Small intestine (tissue), 7 donors: ENCODE measurements at regions not wholly inside any gene's neighbourhood (a gene's known extent, or its start where the extent isn't known, plus 50 kb on each side); places are given as distances from the start of the nearest gene placed in this dataset.
"Not testable (repeated sequence)": the region's sequence is repeated elsewhere in the genome, so short reads cannot be mapped to it uniquely, and the experiment has no call there.

Source experiments
- DNase-seq, 2 donors: peaks; one replicate each; pipeline versions ENCODE4 v3.0.0 to v3.0.0-alpha.2; 2013
- FAIRE-seq: peaks from 2 replicates; lab custom pipeline; 2012; peaks lifted over from hg19 to GRCh38; lab: Jason Lieb, UNC
- H3K27ac ChIP-seq, 3 donors: one replicate each; pipeline ENCODE4 v1.5.1; 2013; ENCODE audit warnings: low read length in 2 of 3, mild to moderate bottlenecking in 2 of 3, control low read depth in 1 of 3, inconsistent platforms in 1 of 3, low read depth in 1 of 3, moderate library complexity in 1 of 3
- H3K27me3 ChIP-seq, 3 donors: one replicate each; pipeline ENCODE4 v1.6.1; 2013; ENCODE audit warnings: low read length in 3 of 3, inconsistent platforms in 1 of 3; ENCODE audit not compliant: control insufficient read depth in 3 of 3, insufficient read depth in 3 of 3
- H3K36me3 ChIP-seq, 3 donors: one replicate each; pipeline ENCODE4 v1.6.1; 2013; ENCODE audit warnings: low read length in 3 of 3, inconsistent platforms in 1 of 3, low read depth in 1 of 3, mild to moderate bottlenecking in 1 of 3, moderate library complexity in 1 of 3; ENCODE audit not compliant: control insufficient read depth in 3 of 3, insufficient read depth in 2 of 3
- H3K4me1 ChIP-seq, 3 donors: one replicate each; pipeline ENCODE4 v1.6.1; 2013; ENCODE audit warnings: low read length in 2 of 3, inconsistent platforms in 1 of 3, low read depth in 1 of 3, mild to moderate bottlenecking in 1 of 3, moderate library complexity in 1 of 3; ENCODE audit not compliant: control insufficient read depth in 3 of 3, insufficient read depth in 2 of 3
- H3K4me3 ChIP-seq, 3 donors: one replicate each; pipeline ENCODE4 v1.5.1; 2013; ENCODE audit warnings: low read length in 3 of 3, control low read depth in 1 of 3, inconsistent platforms in 1 of 3, low read depth in 1 of 3, mild to moderate bottlenecking in 1 of 3, moderate library complexity in 1 of 3
- H3K9me3 ChIP-seq, 2 donors: one replicate each; pipeline ENCODE4 v1.6.1; 2013; ENCODE audit warnings: low read depth in 1 of 2, low read length in 1 of 2; ENCODE audit not compliant: control insufficient read depth in 2 of 2, insufficient read depth in 1 of 2
- WGBS, 3 donors: extraction: QIAGEN DNeasy Blood & Tissue Kit; methylation state at CpG; one replicate each; pipeline ENCODE4 v1.1.7; 2013; 5-methylcytosine and 5-hydroxymethylcytosine counted together
- donor health status: healthy with polysubstance abuse.
- donor health status: control.
- donor health status: control.
- donor health status: Bipolar disorder and iron deficiency.
- donor health status: healthy.

DNA sequence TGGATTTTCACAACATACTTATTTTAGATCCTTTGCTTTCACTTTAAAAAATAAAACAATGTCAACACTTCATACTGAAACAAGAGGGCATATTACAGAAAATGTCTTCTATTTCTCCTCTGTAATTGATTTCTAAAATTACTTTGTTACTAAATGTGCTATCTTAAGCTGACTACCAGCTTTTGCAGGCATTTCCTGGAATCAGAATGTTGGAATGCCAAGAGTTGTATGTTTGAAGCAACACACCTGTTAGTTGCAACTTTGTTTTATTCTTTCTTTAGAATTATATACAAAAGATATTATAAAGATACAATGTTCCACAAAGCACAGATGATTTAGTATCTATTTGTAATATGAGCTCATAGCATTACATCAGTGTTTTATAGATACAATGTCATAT is 62.5 kb upstream of the TMEM170B start:
- Histone ChIP-seq H3K27me3 (peaks cover 0 to 4% (median 0%) of the 10 kb centered on the region in 3 donors), H3K4me3 (no peak overlapping the region), H3K36me3 (no peaks in the 10 kb centered on the region), H3K9me3 (no peaks in the 10 kb centered on the region), H3K4me1 (no peaks in the 10 kb centered on the region), H3K27ac (no peak overlapping the region)
- DNase-seq (no peak), FAIRE-seq (no peak)

DNA sequence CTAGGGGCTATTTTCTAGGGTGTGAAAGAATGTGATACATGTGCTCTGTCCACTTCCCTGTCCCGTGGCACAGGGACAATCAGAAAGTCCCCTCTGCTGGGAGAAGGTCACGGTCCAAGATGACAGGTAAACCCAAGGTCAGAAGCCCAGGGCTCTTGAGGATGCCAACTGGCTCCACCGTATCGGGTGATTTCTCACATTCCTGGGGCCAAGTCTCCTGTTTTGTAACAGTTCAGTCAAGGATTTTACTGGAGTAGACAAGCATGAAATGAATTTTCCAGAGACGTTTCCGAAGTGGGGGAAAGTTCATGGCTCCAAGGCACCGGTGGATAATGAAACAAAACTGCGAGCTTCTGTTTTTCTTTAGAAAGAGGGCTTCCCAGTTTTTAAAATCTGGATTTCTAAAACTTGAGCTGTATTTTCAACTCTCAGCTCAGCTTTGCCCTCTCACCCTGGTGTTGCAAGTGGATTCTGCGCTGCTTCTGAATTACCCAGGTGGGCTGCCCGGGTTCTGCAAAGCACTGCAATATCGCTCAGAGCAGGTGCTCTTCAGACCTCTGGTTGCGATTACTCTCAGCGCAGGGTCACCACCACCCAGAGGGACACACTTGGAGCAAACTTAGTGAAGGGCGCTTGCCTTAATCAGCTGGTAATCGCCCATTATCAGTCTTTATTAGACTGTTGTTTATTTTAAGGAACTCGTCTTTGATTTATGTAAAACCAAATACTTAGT is 64.4 kb upstream of the TMEM170B start:
- DNase-seq: peak in 1 of 2 donors; percentile 26
- no peak for FAIRE-seq
- Histone ChIP-seq H3K4me1 (no peaks in the 10 kb centered on the region), H3K27me3 (peaks cover 0 to 4% (median 0%) of the 10 kb centered on the region in 3 donors), H3K9me3 (no peaks in the 10 kb centered on the region), H3K36me3 (no peaks in the 10 kb centered on the region), H3K4me3 (peak overlapping the region in 1 of 3 donors; percentile 5), H3K27ac (no peak overlapping the region)
- 30 to 70% (median 55%) methylated on average over 16 of the region's 16 CpGs for WGBS, 3 donors

DNA sequence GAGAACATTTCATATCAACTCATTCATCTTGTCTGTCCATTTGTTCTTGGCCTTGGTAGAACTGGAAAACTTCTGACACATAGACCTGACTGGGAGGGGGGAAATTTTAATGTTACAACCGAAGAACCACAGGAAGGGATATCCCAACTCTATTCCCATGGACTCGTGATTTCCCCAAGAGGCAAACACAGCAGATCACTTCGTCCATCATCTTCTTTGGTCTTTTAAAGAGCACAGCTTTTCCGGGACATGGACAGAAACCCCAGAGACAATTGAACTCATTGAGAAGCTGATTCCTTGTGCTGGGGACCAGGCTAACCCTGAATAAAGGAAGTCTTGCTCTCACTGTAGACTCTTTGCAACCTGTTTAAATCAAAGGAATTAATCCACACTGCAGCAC is 66.3 kb upstream of the TMEM170B start:
- H3K4me3 ChIP-seq: no peak overlapping the region
- H3K9me3 ChIP-seq: no peaks in the 10 kb centered on the region
- peaks cover 0 to 4% (median 0%) of the 10 kb centered on the region in 3 donors for H3K27me3 ChIP-seq
- no peak overlapping the region for H3K27ac ChIP-seq
- FAIRE-seq (no peak), DNase-seq (no peak)
- 90 to 93% (median 90%) methylated on average over 4 of the region's 4 CpGs for WGBS, 3 donors
- H3K36me3 ChIP-seq: no peaks in the 10 kb centered on the region
- no peaks in the 10 kb centered on the region for H3K4me1 ChIP-seq

DNA sequence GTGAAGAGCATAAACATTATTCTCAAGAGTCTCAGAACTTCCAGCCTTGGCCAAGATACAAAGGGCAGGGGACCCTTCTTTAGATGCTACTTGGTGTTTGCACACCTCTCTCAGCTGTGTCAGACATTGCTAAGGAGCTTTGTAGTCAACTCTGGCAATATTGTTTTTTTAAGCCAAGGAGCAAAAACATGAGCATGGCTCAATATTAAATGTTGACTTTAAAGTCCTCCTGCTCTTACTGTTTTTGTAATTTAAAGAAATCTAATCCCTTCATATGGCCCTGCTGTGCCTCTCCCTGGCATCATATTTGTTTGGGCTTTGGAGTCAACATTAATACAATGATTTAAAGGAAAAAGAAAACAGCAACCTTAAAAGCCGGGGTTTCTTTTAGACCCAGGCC is 67.9 kb upstream of the TMEM170B start:
- WGBS, 3 donors: 92 to 97% (median 93%) methylated on average over 1 of the region's 1 CpG
- Histone ChIP-seq H3K36me3 (no peaks in the 10 kb centered on the region), H3K4me1 (no peaks in the 10 kb centered on the region), H3K27ac (no peak overlapping the region), H3K4me3 (no peak overlapping the region), H3K27me3 (peaks cover 0 to 4% (median 0%) of the 10 kb centered on the region in 3 donors), H3K9me3 (no peaks in the 10 kb centered on the region)
- DNase-seq (no peak), FAIRE-seq (no peak)

DNA sequence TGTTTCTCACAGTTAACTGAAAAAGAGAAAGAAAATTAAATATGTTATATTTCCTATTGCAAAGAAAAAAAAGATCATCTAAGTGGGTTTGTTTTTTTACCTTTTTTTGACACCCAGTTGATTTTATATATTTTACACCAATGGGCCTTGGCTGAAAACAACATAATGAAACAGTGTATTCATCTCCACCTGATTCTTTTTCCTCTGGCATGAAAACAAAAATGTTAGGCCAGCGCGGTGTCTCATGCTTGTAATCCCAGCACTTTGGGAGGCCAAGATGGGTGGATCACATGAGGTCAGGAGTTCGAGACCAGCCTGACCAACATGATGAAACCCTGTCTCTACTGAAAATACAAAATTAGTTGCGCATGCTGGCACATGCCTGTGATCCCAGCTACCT is 69.3 kb upstream of the TMEM170B start:
- WGBS, 3 donors: 66 to 70% (median 70%) methylated on average over 4 of the region's 4 CpGs
- H3K4me1 ChIP-seq, H3K27me3 ChIP-seq, H3K9me3 ChIP-seq, H3K36me3 ChIP-seq, DNase-seq, FAIRE-seq, H3K27ac ChIP-seq, H3K4me3 ChIP-seq: not testable (repeated sequence)

DNA sequence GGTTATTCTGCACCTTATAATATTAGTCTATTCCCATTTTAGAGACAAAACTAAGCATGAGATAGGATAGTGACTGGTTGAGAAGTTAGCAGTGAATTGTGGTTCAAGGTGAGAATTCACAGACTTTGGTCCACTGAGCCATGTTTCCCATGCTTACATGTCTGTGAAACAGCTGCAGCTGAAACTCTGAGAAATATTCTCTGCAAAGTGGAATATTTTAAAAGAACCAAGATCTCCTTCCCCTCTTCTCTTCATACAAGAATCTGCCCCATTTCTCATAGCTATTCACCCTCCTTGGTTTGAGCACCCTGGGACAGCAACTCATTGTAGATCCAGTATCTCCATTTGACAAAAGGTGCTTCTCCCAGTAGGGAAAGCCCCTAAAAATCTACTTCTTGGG is 70.2 kb upstream of the TMEM170B start:
- FAIRE-seq (no peak), DNase-seq (no peak)
- no peaks in the 10 kb centered on the region for H3K27me3 ChIP-seq
- H3K36me3 ChIP-seq: no peaks in the 10 kb centered on the region
- no peak overlapping the region for H3K27ac ChIP-seq
- H3K4me3 ChIP-seq: no peak overlapping the region
- H3K9me3 ChIP-seq: no peaks in the 10 kb centered on the region
- no peaks in the 10 kb centered on the region for H3K4me1 ChIP-seq

DNA sequence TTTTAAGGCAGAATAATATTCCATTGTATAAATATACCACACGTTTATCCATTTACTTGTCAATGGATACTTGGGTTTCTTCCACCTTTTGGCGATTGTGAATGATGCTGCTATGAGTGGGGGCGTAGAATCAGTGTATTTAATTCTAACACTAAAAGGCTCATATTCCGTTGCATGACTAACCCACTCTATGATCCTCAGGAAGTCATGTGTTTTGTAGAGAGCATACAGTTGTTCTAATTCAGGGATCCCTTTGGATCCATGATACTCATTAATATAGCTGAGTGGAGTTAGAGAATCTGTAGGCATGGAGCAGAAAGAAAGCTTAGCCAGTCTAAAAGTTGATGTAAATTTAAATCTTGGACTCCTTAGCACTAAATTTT is 74.2 kb upstream of the TMEM170B start:
- Histone ChIP-seq H3K4me3 (no peak overlapping the region), H3K27me3 (no peaks in the 10 kb centered on the region), H3K4me1 (no peaks in the 10 kb centered on the region), H3K9me3 (no peaks in the 10 kb centered on the region), H3K36me3 (no peaks in the 10 kb centered on the region), H3K27ac (no peak overlapping the region)
- DNase-seq (no peak), FAIRE-seq (no peak)
- WGBS, 3 donors: 92 to 96% (median 94%) methylated on average over 4 of the region's 4 CpGs

DNA sequence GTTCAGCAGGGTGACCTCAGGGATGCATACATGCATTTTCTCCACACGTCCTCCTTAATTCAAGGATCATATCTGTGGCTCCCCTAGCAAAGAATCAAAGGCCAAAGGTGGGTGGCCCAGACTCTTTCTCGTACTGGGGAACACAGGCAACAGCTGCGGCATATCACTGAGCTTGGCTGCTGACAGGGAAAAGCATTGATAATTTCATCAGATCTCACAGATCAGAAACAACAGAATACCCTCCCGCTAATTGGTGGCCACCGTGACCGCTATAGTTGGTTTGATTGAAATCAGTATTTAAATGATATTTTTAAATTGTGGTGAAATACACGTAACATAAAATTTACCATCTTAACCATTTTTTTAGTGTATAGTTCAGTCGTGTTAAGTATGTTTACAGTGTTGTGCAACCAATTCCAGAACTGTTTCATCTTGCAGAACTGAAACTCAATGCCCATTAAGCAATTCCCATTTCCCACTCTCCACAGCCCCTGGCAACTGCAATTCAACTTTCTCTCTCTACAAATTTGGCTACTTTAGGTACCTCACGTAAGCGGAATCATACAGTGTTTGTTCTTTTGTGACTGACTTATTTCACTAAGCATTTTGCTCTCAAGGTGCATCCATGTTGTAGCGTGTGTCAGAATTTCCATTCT is 74.7 kb upstream of the TMEM170B start:
- no peak for FAIRE-seq
- WGBS, 3 donors: 78 to 84% (median 79%) methylated on average over 11 of the region's 11 CpGs
- no peaks in the 10 kb centered on the region for H3K27me3 ChIP-seq

More for the DNA sequence above, 74.7 kb upstream of the TMEM170B start:
- DNase-seq: no peak
- Histone ChIP-seq H3K4me1 (no peaks in the 10 kb centered on the region), H3K4me3 (no peak overlapping the region), H3K36me3 (no peaks in the 10 kb centered on the region), H3K27ac (no peak overlapping the region), H3K9me3 (no peaks in the 10 kb centered on the region)
